HL-60 (cell line): ENCODE measurements at regions not wholly inside any gene's neighbourhood (a gene's known extent, or its start where the extent isn't known, plus 50 kb on each side); places are given as distances from the start of the nearest gene placed in this dataset.

Experiments
- POLR2AphosphoS5 ChIP-seq: IDR thresholded peaks from 2 replicates; pipeline ENCODE4 v1.6.1; 2012; ENCODE audit warnings: low read depth
- SPI1 ChIP-seq: IDR thresholded peaks from 2 replicates; pipeline ENCODE4 v1.6.1; 2012; ENCODE audit warnings: low read depth, mild to moderate bottlenecking, borderline replicate concordance
- TF ChIP-seq, protein P1 (sequence below): IDR thresholded peaks from one replicate; pipeline ENCODE4 v1.5.1; 2011; ENCODE audit warnings: low read length, control low read depth, inconsistent platforms; ENCODE audit not compliant: insufficient read depth
- TF ChIP-seq, protein P2 (sequence below): IDR thresholded peaks from 2 replicates; pipeline ENCODE4 v1.6.1; 2012; ENCODE audit warnings: low read depth; ENCODE audit not compliant: insufficient replicate concordance

DNA sequence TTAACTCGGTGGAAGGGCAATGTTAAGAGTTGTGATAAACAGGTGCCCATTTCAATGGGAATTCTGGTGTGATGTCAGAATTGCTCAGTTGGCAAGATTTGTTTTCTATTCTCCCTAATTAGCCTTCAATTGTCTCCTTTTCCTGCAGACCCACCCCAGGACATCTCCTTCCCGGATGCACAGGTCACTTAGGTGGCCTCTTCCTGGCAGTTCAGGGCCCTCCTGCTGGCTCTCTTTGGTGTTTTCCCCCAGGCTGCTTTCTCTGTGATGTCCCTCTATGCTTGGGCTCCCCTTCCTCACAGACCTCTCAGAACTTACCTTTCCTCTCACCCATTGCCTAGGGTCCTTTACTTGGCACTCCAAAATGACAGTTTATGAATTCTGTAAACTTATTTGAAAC lies 126.3 kb downstream of the GPAT3 start:
- TF ChIP-seq, protein P1, sequence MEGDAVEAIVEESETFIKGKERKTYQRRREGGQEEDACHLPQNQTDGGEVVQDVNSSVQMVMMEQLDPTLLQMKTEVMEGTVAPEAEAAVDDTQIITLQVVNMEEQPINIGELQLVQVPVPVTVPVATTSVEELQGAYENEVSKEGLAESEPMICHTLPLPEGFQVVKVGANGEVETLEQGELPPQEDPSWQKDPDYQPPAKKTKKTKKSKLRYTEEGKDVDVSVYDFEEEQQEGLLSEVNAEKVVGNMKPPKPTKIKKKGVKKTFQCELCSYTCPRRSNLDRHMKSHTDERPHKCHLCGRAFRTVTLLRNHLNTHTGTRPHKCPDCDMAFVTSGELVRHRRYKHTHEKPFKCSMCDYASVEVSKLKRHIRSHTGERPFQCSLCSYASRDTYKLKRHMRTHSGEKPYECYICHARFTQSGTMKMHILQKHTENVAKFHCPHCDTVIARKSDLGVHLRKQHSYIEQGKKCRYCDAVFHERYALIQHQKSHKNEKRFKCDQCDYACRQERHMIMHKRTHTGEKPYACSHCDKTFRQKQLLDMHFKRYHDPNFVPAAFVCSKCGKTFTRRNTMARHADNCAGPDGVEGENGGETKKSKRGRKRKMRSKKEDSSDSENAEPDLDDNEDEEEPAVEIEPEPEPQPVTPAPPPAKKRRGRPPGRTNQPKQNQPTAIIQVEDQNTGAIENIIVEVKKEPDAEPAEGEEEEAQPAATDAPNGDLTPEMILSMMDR = no peak
- TF ChIP-seq, protein P2, sequence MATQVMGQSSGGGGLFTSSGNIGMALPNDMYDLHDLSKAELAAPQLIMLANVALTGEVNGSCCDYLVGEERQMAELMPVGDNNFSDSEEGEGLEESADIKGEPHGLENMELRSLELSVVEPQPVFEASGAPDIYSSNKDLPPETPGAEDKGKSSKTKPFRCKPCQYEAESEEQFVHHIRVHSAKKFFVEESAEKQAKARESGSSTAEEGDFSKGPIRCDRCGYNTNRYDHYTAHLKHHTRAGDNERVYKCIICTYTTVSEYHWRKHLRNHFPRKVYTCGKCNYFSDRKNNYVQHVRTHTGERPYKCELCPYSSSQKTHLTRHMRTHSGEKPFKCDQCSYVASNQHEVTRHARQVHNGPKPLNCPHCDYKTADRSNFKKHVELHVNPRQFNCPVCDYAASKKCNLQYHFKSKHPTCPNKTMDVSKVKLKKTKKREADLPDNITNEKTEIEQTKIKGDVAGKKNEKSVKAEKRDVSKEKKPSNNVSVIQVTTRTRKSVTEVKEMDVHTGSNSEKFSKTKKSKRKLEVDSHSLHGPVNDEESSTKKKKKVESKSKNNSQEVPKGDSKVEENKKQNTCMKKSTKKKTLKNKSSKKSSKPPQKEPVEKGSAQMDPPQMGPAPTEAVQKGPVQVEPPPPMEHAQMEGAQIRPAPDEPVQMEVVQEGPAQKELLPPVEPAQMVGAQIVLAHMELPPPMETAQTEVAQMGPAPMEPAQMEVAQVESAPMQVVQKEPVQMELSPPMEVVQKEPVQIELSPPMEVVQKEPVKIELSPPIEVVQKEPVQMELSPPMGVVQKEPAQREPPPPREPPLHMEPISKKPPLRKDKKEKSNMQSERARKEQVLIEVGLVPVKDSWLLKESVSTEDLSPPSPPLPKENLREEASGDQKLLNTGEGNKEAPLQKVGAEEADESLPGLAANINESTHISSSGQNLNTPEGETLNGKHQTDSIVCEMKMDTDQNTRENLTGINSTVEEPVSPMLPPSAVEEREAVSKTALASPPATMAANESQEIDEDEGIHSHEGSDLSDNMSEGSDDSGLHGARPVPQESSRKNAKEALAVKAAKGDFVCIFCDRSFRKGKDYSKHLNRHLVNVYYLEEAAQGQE = no peak
- TF ChIP-seq POLR2AphosphoS5 = no peak
- no peak for TF ChIP-seq SPI1
